HEK293 (cell line): ENCODE measurements at regions not wholly inside any gene's neighbourhood (a gene's known extent, or its start where the extent isn't known, plus 50 kb on each side); places are given as distances from the start of the nearest gene placed in this dataset.
A peak's percentile ranks its signal among the peaks of the same experiment; 100 is the strongest.

ENCODE experiments used
- CTCF ChIA-PET: fragments of 350-600 bp; formaldehyde crosslinking; extraction: SDS; loops from one replicate; lab custom pipeline; 2021; ENCODE audit warnings: antibody characterized with exemption; lab: Yijun Ruan, JAX
- POLR2A ChIA-PET: fragments of 300-600 bp; formaldehyde crosslinking; extraction: SDS; loops from one replicate; lab custom pipeline; 2020; ENCODE audit warnings: antibody characterized with exemption, inconsistent platforms; lab: Yijun Ruan, JAX
- H3K27ac ChIP-seq: fragments of 200-500 bp; sonication (Bioruptor generic); 2 replicates; pipeline ENCODE4 v1.5.1; 2014; ENCODE audit warnings: low read depth, low read length, control low read depth, inconsistent platforms; ENCODE audit errors: extremely low read depth
- H3K36me3 ChIP-seq, 2 experiments: fragments of 200-500 bp in 1 of 2; sonication (Bioruptor generic) in 1 of 2; 1 replicate in 1 of 2; 2 replicates in 1 of 2; pipeline ENCODE4 v1.5.1; 2014 to 2017; ENCODE audit warnings: inconsistent platforms in 2 of 2, low read length in 2 of 2; ENCODE audit not compliant: control insufficient read depth in 2 of 2, insufficient read depth in 1 of 2
- H3K4me1 ChIP-seq: fragments of 200-500 bp; sonication (Bioruptor generic); 2 replicates; pipeline ENCODE4 v1.5.1; 2014; ENCODE audit warnings: mild to moderate bottlenecking, low read length, inconsistent platforms; ENCODE audit not compliant: control insufficient read depth, insufficient read depth
- H3K4me3 ChIP-seq: 2 replicates; pipeline ENCODE4 v1.5.1; 2011; ENCODE audit warnings: low read depth, mild to moderate bottlenecking, control low read depth, low read length, moderate library complexity
- H3K9me3 ChIP-seq: fragments of 200-500 bp; sonication (Bioruptor generic); 2 replicates; pipeline ENCODE4 v1.5.1; 2014; ENCODE audit warnings: low read depth, low read length, inconsistent platforms; ENCODE audit not compliant: control insufficient read depth, insufficient read depth
- HIC1 ChIP-seq: fragments of 450-650 bp; formaldehyde crosslinking; IDR thresholded peaks from 2 replicates; pipeline ENCODE4 v1.5.1; 2016; ENCODE audit warnings: missing biosample characterization, missing genetic modification characterization
- KLF1 ChIP-seq: fragments of 450-650 bp; formaldehyde crosslinking; IDR thresholded peaks from 2 replicates; pipeline ENCODE4 v1.5.1; 2016; ENCODE audit warnings: missing biosample characterization, missing genetic modification characterization
- OSR2 ChIP-seq: fragments of 450-650 bp; formaldehyde crosslinking; IDR thresholded peaks from 2 replicates; pipeline ENCODE4 v1.5.1; 2016; ENCODE audit warnings: missing biosample characterization, missing genetic modification characterization
- PRDM1 ChIP-seq: fragments of 450-650 bp; formaldehyde crosslinking; IDR thresholded peaks from 2 replicates; pipeline ENCODE4; 2016; ENCODE audit warnings: missing biosample characterization, missing genetic modification characterization
- RBAK ChIP-seq: fragments of 450-650 bp; formaldehyde crosslinking; IDR thresholded peaks from 2 replicates; pipeline ENCODE4 v1.5.1; 2016; ENCODE audit warnings: missing biosample characterization, missing genetic modification characterization
- ZBTB17 ChIP-seq: fragments of 450-650 bp; formaldehyde crosslinking; IDR thresholded peaks from 2 replicates; pipeline ENCODE4 v1.5.1; 2016; ENCODE audit warnings: missing biosample characterization, missing genetic modification characterization
- ZFP37 ChIP-seq: fragments of 450-650 bp; formaldehyde crosslinking; IDR thresholded peaks from 2 replicates; pipeline ENCODE4 v1.5.1; 2016; ENCODE audit warnings: missing biosample characterization, missing genetic modification characterization
- ZNF19 ChIP-seq: fragments of 450-650 bp; formaldehyde crosslinking; IDR thresholded peaks from 2 replicates; pipeline ENCODE4; 2016; ENCODE audit warnings: missing biosample characterization, missing genetic modification characterization, low read depth
- ZNF24 ChIP-seq: fragments of 450-650 bp; formaldehyde crosslinking; IDR thresholded peaks from 2 replicates; pipeline ENCODE4 v1.5.1; 2016; ENCODE audit warnings: missing biosample characterization, missing genetic modification characterization
- ZNF302 ChIP-seq: fragments of 450-650 bp; formaldehyde crosslinking; IDR thresholded peaks from 2 replicates; pipeline ENCODE4 v1.5.1; 2016; ENCODE audit warnings: missing biosample characterization, missing genetic modification characterization, low read depth
- ZNF37A ChIP-seq: fragments of 450-650 bp; IDR thresholded peaks from 2 replicates; pipeline ENCODE4 v1.5.1; 2018; ENCODE audit warnings: missing biosample characterization, missing genetic modification characterization
- ZNF404 ChIP-seq: fragments of 450-650 bp; formaldehyde crosslinking; IDR thresholded peaks from 2 replicates; pipeline ENCODE4 v1.5.1; 2017; ENCODE audit warnings: missing biosample characterization, missing genetic modification characterization
- ZNF433 ChIP-seq: fragments of 450-650 bp; formaldehyde crosslinking; IDR thresholded peaks from 2 replicates; pipeline ENCODE4 v1.5.1; 2016; ENCODE audit warnings: missing biosample characterization, missing genetic modification characterization, low read depth
- ZNF513 ChIP-seq: fragments of 450-650 bp; IDR thresholded peaks from 2 replicates; pipeline ENCODE4 v1.5.1; 2018; ENCODE audit warnings: missing biosample characterization, missing genetic modification characterization
- ZNF521 ChIP-seq: fragments of 450-650 bp; formaldehyde crosslinking; IDR thresholded peaks from 2 replicates; pipeline ENCODE4 v1.5.1; 2017; ENCODE audit warnings: missing biosample characterization, mild to moderate bottlenecking, missing genetic modification characterization
- ZNF529 ChIP-seq: fragments of 450-650 bp; formaldehyde crosslinking; IDR thresholded peaks from 2 replicates; pipeline ENCODE4 v1.5.1; 2017; ENCODE audit warnings: missing genetic modification characterization, missing biosample characterization; ENCODE audit not compliant: insufficient replicate concordance
- ZNF548 ChIP-seq: fragments of 450-650 bp; formaldehyde crosslinking; IDR thresholded peaks from 2 replicates; pipeline ENCODE4 v1.5.1; 2016; ENCODE audit warnings: missing biosample characterization, missing genetic modification characterization
- ZNF555 ChIP-seq: fragments of 450-650 bp; formaldehyde crosslinking; conservative IDR thresholded peaks from 2 replicates; pipeline ENCODE4 v1.5.1; 2017; ENCODE audit warnings: missing biosample characterization, mild to moderate bottlenecking, missing genetic modification characterization, inconsistent platforms
- ZNF596 ChIP-seq: fragments of 450-650 bp; IDR thresholded peaks from 2 replicates; pipeline ENCODE4 v1.5.0; 2018; ENCODE audit warnings: missing biosample characterization, mild to moderate bottlenecking, missing genetic modification characterization, moderate library complexity
- ZNF704 ChIP-seq: fragments of 450-650 bp; formaldehyde crosslinking; IDR thresholded peaks from 2 replicates; pipeline ENCODE4 v1.5.1; 2016; ENCODE audit warnings: missing biosample characterization, missing genetic modification characterization
- ZNF777 ChIP-seq: fragments of 450-650 bp; formaldehyde crosslinking; IDR thresholded peaks from 2 replicates; pipeline ENCODE4 v1.5.1; 2017; ENCODE audit warnings: missing biosample characterization, missing genetic modification characterization, borderline replicate concordance
- ZNF792 ChIP-seq: fragments of 450-650 bp; formaldehyde crosslinking; IDR thresholded peaks from 2 replicates; pipeline ENCODE4 v1.5.1; 2016; ENCODE audit warnings: missing biosample characterization, missing genetic modification characterization
- ZSCAN23 ChIP-seq: fragments of 450-650 bp; formaldehyde crosslinking; IDR thresholded peaks from 2 replicates; pipeline ENCODE4 v1.5.1; 2016; ENCODE audit warnings: missing biosample characterization, missing genetic modification characterization

- no peaks in the 10 kb centered on the region for H3K9me3 ChIP-seq
- no peaks in the 10 kb centered on the region for H3K36me3 ChIP-seq
- CTCF ChIA-PET: interaction anchor here (0.7 to 1.3 kb wide), 2 partner anchors 11 to 300 kb away, joined by 3 to 4 read pairs; no protein-coding TSS in a partner anchor
- H3K4me1 ChIP-seq: no peaks in the 10 kb centered on the region
- no peak overlapping the region for H3K4me3 ChIP-seq
- TF ChIP-seq ZNF596 (no peak), ZNF521 (tag by site-specific recombination) (no peak), ZBTB17 (tag by site-specific recombination) (0 out of 2 replicates have a peak, but pooled peaks have one; percentile 5), KLF1 (tag by site-specific recombination) (0 out of 2 replicates have a peak, but pooled peaks have one; percentile 1)
- no peak overlapping the region for H3K27ac ChIP-seq
- POLR2A ChIA-PET: interaction anchor here (1.3 kb wide), 1 partner anchor 143 kb away, joined by 4 read pairs; no protein-coding TSS in a partner anchor
Measured at GRCh38 chr1:232726048-232726779, 79.0 kb upstream of the MAP10 start.

GRCh38 chr1:232728507-232729263, 76.5 kb upstream of the MAP10 start:
- H3K4me3 ChIP-seq: no peak overlapping the region
- H3K4me1 ChIP-seq: peaks cover 3% of the 10 kb centered on the region; the same call in 1 of the 2 replicates
- TF ChIP-seq ZNF704 (tag by site-specific recombination) (no peak), ZNF513 (no peak), ZNF24 (tag by site-specific recombination) (no peak), ZSCAN23 (no peak), ZNF19 (tag by site-specific recombination) (no peak), ZNF433 (tag by site-specific recombination) (no peak), OSR2 (no peak), PRDM1 (no peak), ZNF777 (tag by site-specific recombination) (no peak), ZNF792 (no peak), HIC1 (no peak), ZNF404 (tag by site-specific recombination) (no peak), RBAK (tag by site-specific recombination) (no peak), ZNF302 (no peak), ZNF37A (tag by site-specific recombination) (no peak), ZFP37 (no peak), ZNF555 (tag by site-specific recombination) (no peak), ZNF548 (tag by site-specific recombination) (no peak), ZNF529 (tag by site-specific recombination) (no peak)
- H3K27ac ChIP-seq: no peak overlapping the region
- no peaks in the 10 kb centered on the region for H3K9me3 ChIP-seq
- ChIA-PET CTCF (no interaction called here), POLR2A (no interaction called here)
- H3K36me3 ChIP-seq: no peaks in the 10 kb centered on the region
